Endothelial cell of umbilical vein (primary cell): ENCODE measurements at regions not wholly inside any gene's neighbourhood (a gene's known extent, or its start where the extent isn't known, plus 50 kb on each side); places are given as distances from the start of the nearest gene placed in this dataset.

Experiments used
- BruUV-seq: library from RNA; stranded (reverse); fragments of 400-500 nt; replicated peaks from 2 replicates; lab custom pipeline; 2021; lab: Mats Ljungman, UMichigan
- CTCF ChIA-PET: fragments of 300-600, 350-600 bp; sonication (Branson Sonifier 250); formaldehyde crosslinking; loops from one replicate; lab custom pipeline; 2021; ENCODE audit warnings: antibody characterized with exemption, inconsistent platforms; lab: Charles Lee
- POLR2A ChIA-PET: fragments of 300-600, 350-600 bp; sonication (Branson Sonifier 250); formaldehyde crosslinking; loops from one replicate; lab custom pipeline; 2021; ENCODE audit warnings: antibody characterized with exemption, inconsistent platforms; lab: Charles Lee
- DNase-seq: peaks from one replicate; pipeline ENCODE4 v3.0.0-alpha.2; 2011; ENCODE audit warnings: low read depth, low spot score
- FAIRE-seq: peaks from 2 replicates; lab custom pipeline; 2011; peaks lifted over from hg19 to GRCh38; lab: Jason Lieb, UNC
- H2AFZ ChIP-seq: 2 replicates; pipeline ENCODE4 v1.6.0; 2012; ENCODE audit warnings: low read depth, low read length, control low read depth, inconsistent platforms
- H3K27ac ChIP-seq: 2 replicates; pipeline ENCODE4 v1.5.1; 2011; ENCODE audit warnings: low read depth, mild to moderate bottlenecking, control low read depth, low read length, moderate library complexity; ENCODE audit not compliant: insufficient read depth
- H3K27me3 ChIP-seq, 2 experiments: 2 replicates each; pipeline versions ENCODE4 v1.6.0 to v1.6.1; 2011; ENCODE audit warnings: low read length in 2 of 2, mixed read lengths in 1 of 2; ENCODE audit not compliant: control insufficient read depth in 2 of 2, insufficient read depth in 2 of 2
- H3K36me3 ChIP-seq, 2 experiments: 2 replicates in 1 of 2; 3 replicates in 1 of 2; pipeline ENCODE4 v1.5.1; 2011; ENCODE audit warnings: low read length in 2 of 2, mild to moderate bottlenecking in 1 of 2, moderate library complexity in 1 of 2; ENCODE audit not compliant: control insufficient read depth in 2 of 2, insufficient read depth in 2 of 2; ENCODE audit errors: extremely low read depth in 1 of 2
- H3K4me1 ChIP-seq: 3 replicates; pipeline ENCODE4 v1.5.1; 2011; ENCODE audit warnings: mild to moderate bottlenecking, low read length; ENCODE audit not compliant: control insufficient read depth, insufficient read depth; ENCODE audit errors: extremely low read depth
- H3K4me2 ChIP-seq: 2 replicates; pipeline ENCODE4 v1.6.1; 2011; ENCODE audit warnings: low read length, control low read depth, mixed read lengths; ENCODE audit not compliant: insufficient read depth
- H3K4me3 ChIP-seq, 3 experiments: fragments of 200-600 bp in 1 of 3; sonication (generic), shearing (Covaris generic) in 1 of 3; replicated peaks in 1 of 3; 2 replicates each; pipeline ENCODE4 v1.5.1; 2011 to 2016; ENCODE audit warnings: control low read depth in 3 of 3, low read length in 3 of 3, mild to moderate bottlenecking in 2 of 3, inconsistent platforms in 1 of 3, low read depth in 1 of 3, moderate library complexity in 1 of 3; ENCODE audit not compliant: insufficient read depth in 1 of 3
- H3K79me2 ChIP-seq: 2 replicates; pipeline ENCODE4 v1.6.0; 2012; ENCODE audit warnings: low read length, inconsistent platforms; ENCODE audit not compliant: control insufficient read depth, insufficient read depth
- H3K9ac ChIP-seq: replicated peaks from 2 replicates; pipeline ENCODE3; 2011; ENCODE audit warnings: low read length, control low read depth; ENCODE audit not compliant: insufficient read depth; ENCODE audit errors: extremely low read depth
- H3K9me1 ChIP-seq: replicated peaks from 3 replicates; pipeline ENCODE4 v1.6.0; 2011; ENCODE audit warnings: mild to moderate bottlenecking, low read length; ENCODE audit not compliant: control insufficient read depth, insufficient read depth; ENCODE audit errors: extremely low read depth
- H3K9me3 ChIP-seq: replicated peaks from 2 replicates; pipeline ENCODE4 v1.5.1; 2012; ENCODE audit warnings: low read length, inconsistent platforms; ENCODE audit not compliant: control insufficient read depth, insufficient read depth
- H4K20me1 ChIP-seq: replicated peaks from 2 replicates; pipeline ENCODE3; 2011; ENCODE audit warnings: mild to moderate bottlenecking, low read length; ENCODE audit not compliant: control insufficient read depth, insufficient read depth; ENCODE audit errors: extremely low read depth
- CTCF ChIP-seq, 2 donors: IDR thresholded peaks; 1 replicate in 1 of 2; 2 replicates in 1 of 2; pipeline ENCODE4 v1.5.1; 2011; ENCODE audit warnings: low read length in 2 of 2, mild to moderate bottlenecking in 2 of 2, moderate library complexity in 2 of 2, control low read depth in 1 of 2, inconsistent platforms in 1 of 2, low read depth in 1 of 2; ENCODE audit not compliant: insufficient read depth in 1 of 2; ENCODE audit errors: extremely low read depth in 1 of 2
- EZH2 ChIP-seq: IDR thresholded peaks from 2 replicates; pipeline ENCODE4 v1.6.1; 2012; ENCODE audit warnings: borderline replicate concordance, low read depth, mild to moderate bottlenecking, moderate library complexity, low read length, inconsistent platforms; ENCODE audit not compliant: severe bottlenecking
- FOS ChIP-seq: IDR thresholded peaks from 2 replicates; pipeline ENCODE4 v1.6.1; 2011; ENCODE audit warnings: mild to moderate bottlenecking, low read length, moderate library complexity, borderline replicate concordance; ENCODE audit not compliant: insufficient read depth
- GATA2 ChIP-seq: IDR thresholded peaks from 2 replicates; pipeline ENCODE4 v1.7.0; 2011; ENCODE audit warnings: low read depth, mild to moderate bottlenecking, moderate library complexity, mixed read lengths, low read length; ENCODE audit not compliant: insufficient read length, insufficient read depth
- JUN ChIP-seq: IDR thresholded peaks from 2 replicates; pipeline ENCODE4 v1.6.1; 2011; ENCODE audit warnings: borderline replicate concordance, low read depth; ENCODE audit not compliant: insufficient read length, insufficient read depth
- MAX ChIP-seq: IDR thresholded peaks from 2 replicates; pipeline ENCODE4 v1.6.1; 2011; ENCODE audit not compliant: insufficient read depth, insufficient read length
- MYC ChIP-seq: IDR thresholded peaks from one replicate; pipeline ENCODE4 v1.6.1; 2011; ENCODE audit warnings: mild to moderate bottlenecking, low read depth, low read length
- POLR2A ChIP-seq: IDR thresholded peaks from 2 replicates; pipeline ENCODE4 v1.6.1; 2012; ENCODE audit warnings: low read depth, mild to moderate bottlenecking, control low read depth, low read length
- POLR2AphosphoS5 ChIP-seq: IDR thresholded peaks from 2 replicates; pipeline ENCODE4 v1.6.1; 2012; ENCODE audit warnings: low read depth, mild to moderate bottlenecking, control low read depth, low read length, moderate library complexity; ENCODE audit not compliant: insufficient read depth
- dilution Hi-C: fragments of 300-500 bp; cut with MboI; formaldehyde crosslinking; loops from one replicate; pipeline ENCODE4 v1.15.0; 2019; ENCODE audit warnings: low sequenced_read_pairs; ENCODE audit not compliant: extremely low pct_ligation_motif_present
- intact Hi-C: fragments of 100-400 bp; cut with micrococcal nuclease; formaldehyde crosslinking; loops from one replicate; pipeline ENCODE4 v1.10.0; 2022

- dilution Hi-C loops (no loop called here), intact Hi-C loops (no loop called here)
- Histone ChIP-seq H2AFZ (peak overlapping the region; percentile 57), H3K9ac (no peak overlapping the region), H4K20me1 (no peaks in the 10 kb centered on the region), H3K27ac (peak overlapping the region; percentile 35), H3K9me1 (no peaks in the 10 kb centered on the region), H3K27me3 (no peaks in the 10 kb centered on the region), H3K9me3 (no peaks in the 10 kb centered on the region), H3K4me2 (peak overlapping the region; percentile 65), H3K4me1 (peaks cover 24% of the 10 kb centered on the region), H3K36me3 (no peaks in the 10 kb centered on the region), H3K4me3 (no peak overlapping the region), H3K79me2 (no peaks in the 10 kb centered on the region)
- ChIA-PET POLR2A (no interaction called here), CTCF (interaction anchor here (0.7 to 3.5 kb wide), 11 partner anchors 11 to 261 kb away, joined by 3 to 13 read pairs (median 3); partner anchors contain the start of gene WLS)
- FAIRE-seq = peak; percentile 44
- no TSS peak for BruUV-seq
- peak; percentile 11 for DNase-seq
- TF ChIP-seq MYC (no peak), POLR2A (no peak), CTCF (IDR thresholded peaks at IDR 0.05; ENCODE audit: extremely low read depth in 1 of 2, insufficient read depth in 1 of 2, low read depth in 1 of 2, low read length in 2 of 2) (no peak)
Observed at GRCh38 chr1:68378296-68379084, 71.3 kb downstream of the RPE65 start.

- Histone ChIP-seq H3K9me3 (no peaks in the 10 kb centered on the region), H3K9me1 (no peaks in the 10 kb centered on the region), H3K4me1 (peaks cover 17% of the 10 kb centered on the region), H3K36me3 (no peaks in the 10 kb centered on the region), H3K9ac (no peak overlapping the region), H2AFZ (no peak overlapping the region), H3K27ac (no peak overlapping the region), H3K4me3 (no peak overlapping the region), H4K20me1 (no peaks in the 10 kb centered on the region), H3K4me2 (no peak overlapping the region), H3K27me3 (no peaks in the 10 kb centered on the region), H3K79me2 (no peaks in the 10 kb centered on the region)
- CTCF ChIA-PET = interaction anchor here (1.1 to 3.5 kb wide), 4 partner anchors 30 to 256 kb away, joined by 3 to 13 read pairs (median 6); no protein-coding TSS in a partner anchor
- intact Hi-C loops = no loop called here
- POLR2A ChIA-PET = no interaction called here
- no peak for TF ChIP-seq POLR2A
- no peak for TF ChIP-seq MAX
- TF ChIP-seq FOS = no peak
- no peak for TF ChIP-seq POLR2AphosphoS5
- no peak for TF ChIP-seq JUN
- no peak for TF ChIP-seq MYC
- no peak for TF ChIP-seq CTCF (IDR thresholded peaks at IDR 0.05; ENCODE audit: extremely low read depth in 1 of 2, insufficient read depth in 1 of 2, low read depth in 1 of 2, low read length in 2 of 2)
- no peak for TF ChIP-seq GATA2
- TF ChIP-seq EZH2 = no peak
- no peak for DNase-seq
- no TSS peak for BruUV-seq
- no peak for FAIRE-seq
- dilution Hi-C loops = no loop called here
Observed at GRCh38 chr1:68377098-68377497, 72.7 kb downstream of the RPE65 start.
